ENCODE measurements at regions not wholly inside any gene's neighbourhood (a gene's known extent, or its start where the extent isn't known, plus 50 kb on each side); places are given as distances from the start of the nearest gene placed in this dataset.

DNA sequence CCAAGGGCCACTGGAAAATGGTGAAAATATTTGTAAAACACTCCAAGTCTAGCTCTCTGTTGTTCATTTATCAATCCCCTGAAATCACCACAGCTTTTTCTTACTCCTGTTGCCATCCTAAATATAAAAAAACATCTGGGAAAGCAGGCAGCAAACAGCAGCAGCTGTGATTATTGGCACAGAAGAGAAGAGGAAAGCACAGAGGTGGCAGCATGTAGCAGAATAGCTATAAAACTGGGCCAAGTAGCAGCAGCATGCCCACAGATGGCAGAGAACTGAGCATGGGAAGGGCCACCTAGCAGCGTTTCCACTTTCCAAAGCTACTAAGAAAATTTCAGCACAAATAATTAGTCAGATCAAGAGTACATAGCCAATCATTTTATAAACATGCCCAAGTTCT, 307.2 kb downstream of the SLC7A11 start (continued):
- no peak for TF ChIP-seq ZSCAN23 (tag by site-specific recombination; IDR thresholded peaks at IDR 0.05)
- no peak for TF ChIP-seq ZNF175 (tag by site-specific recombination; IDR thresholded peaks at IDR 0.05)
- no peak for TF ChIP-seq ZNF354C (tag by site-specific recombination; IDR thresholded peaks at IDR 0.05; ENCODE audit: borderline replicate concordance, low read depth)
- TF ChIP-seq IKZF3 (tag by site-specific recombination; IDR thresholded peaks at IDR 0.05), result no peak
- no peak for TF ChIP-seq ZNF404 (tag by site-specific recombination; IDR thresholded peaks at IDR 0.05)

DNA sequence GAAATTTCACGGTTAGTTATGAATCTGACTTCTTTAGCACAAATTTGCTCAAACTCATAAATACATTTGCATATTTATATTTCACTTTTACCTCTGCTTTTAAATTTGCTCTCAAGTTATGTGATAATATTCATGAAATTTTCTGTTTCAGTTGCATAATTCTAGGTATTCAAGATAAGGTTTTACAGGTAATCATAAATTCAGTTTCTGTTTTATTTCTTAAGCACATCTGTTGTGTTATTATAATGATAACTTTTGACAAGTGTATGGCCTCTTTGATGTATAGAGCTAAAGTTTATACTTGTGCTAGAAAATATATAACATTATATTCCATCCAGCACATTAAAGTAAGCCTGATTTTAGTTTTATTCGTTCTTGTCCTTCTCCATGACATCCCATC, 308.1 kb downstream of the SLC7A11 start:
- Histone ChIP-seq H3K4me3 (ENCODE audit: low read depth, low read length) (no peak overlapping the region), H3K36me3 (ENCODE audit: control insufficient read depth in 2 of 2, insufficient read depth in 1 of 2, low read length in 2 of 2) (no peaks in the 10 kb centered on the region), H3K9me3 (ENCODE audit: control insufficient read depth, insufficient read depth, low read depth, low read length) (no peaks in the 10 kb centered on the region), H3K27ac (ENCODE audit: extremely low read depth, low read depth, low read length) (no peak overlapping the region), H3K4me1 (ENCODE audit: control insufficient read depth, insufficient read depth, low read length) (0 out of 2 replicates have a peak, but pooled peaks cover 3% of the 10 kb centered on the region)
- POLR2A ChIA-PET, result no interaction called here
- TF ChIP-seq ZNF843 (tag by site-specific recombination; IDR thresholded peaks at IDR 0.05) (peak; percentile 60), WT1 (tag by site-specific recombination; IDR thresholded peaks at IDR 0.05) (no peak), HOXC10 (CRISPR knock-in tag; IDR thresholded peaks at IDR 0.05) (no peak), FEZF1 (tag by site-specific recombination; IDR thresholded peaks at IDR 0.05) (0 out of 2 replicates have a peak, but pooled peaks have one; percentile 35)
- TF ChIP-seq, protein P1, sequence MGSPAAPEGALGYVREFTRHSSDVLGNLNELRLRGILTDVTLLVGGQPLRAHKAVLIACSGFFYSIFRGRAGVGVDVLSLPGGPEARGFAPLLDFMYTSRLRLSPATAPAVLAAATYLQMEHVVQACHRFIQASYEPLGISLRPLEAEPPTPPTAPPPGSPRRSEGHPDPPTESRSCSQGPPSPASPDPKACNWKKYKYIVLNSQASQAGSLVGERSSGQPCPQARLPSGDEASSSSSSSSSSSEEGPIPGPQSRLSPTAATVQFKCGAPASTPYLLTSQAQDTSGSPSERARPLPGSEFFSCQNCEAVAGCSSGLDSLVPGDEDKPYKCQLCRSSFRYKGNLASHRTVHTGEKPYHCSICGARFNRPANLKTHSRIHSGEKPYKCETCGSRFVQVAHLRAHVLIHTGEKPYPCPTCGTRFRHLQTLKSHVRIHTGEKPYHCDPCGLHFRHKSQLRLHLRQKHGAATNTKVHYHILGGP (tag by site-specific recombination; IDR thresholded peaks at IDR 0.05), result peak; percentile 48; the same call in 1 of the 2 replicates
- TF ChIP-seq, protein P2, sequence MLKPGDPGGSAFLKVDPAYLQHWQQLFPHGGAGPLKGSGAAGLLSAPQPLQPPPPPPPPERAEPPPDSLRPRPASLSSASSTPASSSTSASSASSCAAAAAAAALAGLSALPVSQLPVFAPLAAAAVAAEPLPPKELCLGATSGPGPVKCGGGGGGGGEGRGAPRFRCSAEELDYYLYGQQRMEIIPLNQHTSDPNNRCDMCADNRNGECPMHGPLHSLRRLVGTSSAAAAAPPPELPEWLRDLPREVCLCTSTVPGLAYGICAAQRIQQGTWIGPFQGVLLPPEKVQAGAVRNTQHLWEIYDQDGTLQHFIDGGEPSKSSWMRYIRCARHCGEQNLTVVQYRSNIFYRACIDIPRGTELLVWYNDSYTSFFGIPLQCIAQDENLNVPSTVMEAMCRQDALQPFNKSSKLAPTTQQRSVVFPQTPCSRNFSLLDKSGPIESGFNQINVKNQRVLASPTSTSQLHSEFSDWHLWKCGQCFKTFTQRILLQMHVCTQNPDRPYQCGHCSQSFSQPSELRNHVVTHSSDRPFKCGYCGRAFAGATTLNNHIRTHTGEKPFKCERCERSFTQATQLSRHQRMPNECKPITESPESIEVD (tag by site-specific recombination; IDR thresholded peaks at IDR 0.05), result peak; percentile 24; the same call in 1 of the 2 replicates
- TF ChIP-seq, protein P3, sequence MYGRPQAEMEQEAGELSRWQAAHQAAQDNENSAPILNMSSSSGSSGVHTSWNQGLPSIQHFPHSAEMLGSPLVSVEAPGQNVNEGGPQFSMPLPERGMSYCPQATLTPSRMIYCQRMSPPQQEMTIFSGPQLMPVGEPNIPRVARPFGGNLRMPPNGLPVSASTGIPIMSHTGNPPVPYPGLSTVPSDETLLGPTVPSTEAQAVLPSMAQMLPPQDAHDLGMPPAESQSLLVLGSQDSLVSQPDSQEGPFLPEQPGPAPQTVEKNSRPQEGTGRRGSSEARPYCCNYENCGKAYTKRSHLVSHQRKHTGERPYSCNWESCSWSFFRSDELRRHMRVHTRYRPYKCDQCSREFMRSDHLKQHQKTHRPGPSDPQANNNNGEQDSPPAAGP (tag by site-specific recombination; IDR thresholded peaks at IDR 0.05), result no peak
- CTCF ChIA-PET, result no interaction called here

DNA sequence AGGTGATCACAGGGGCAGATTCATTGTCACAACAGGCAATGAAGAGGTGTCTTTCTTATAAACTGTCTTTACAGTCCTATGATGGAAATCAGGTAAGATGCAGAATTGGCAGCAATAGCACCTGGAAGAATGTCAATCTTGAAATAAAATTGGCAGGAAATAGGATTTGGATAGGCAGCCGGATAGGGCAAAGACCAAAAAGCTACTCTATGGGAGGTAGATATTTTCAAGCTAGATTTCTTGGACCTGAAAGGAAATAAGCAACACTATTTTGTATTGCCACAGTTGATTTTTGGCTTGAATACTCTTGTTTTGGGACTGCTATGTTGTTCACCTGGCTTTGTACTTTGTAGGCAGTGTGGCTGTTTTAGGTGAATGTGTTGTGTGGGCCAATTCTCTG, 314.2 kb downstream of the SLC7A11 start:
- Histone ChIP-seq H3K4me3 (ENCODE audit: low read depth, low read length) (no peak overlapping the region), H3K27ac (ENCODE audit: extremely low read depth, low read depth, low read length) (no peak overlapping the region), H3K9me3 (ENCODE audit: control insufficient read depth, insufficient read depth, low read depth, low read length) (no peaks in the 10 kb centered on the region), H3K4me1 (ENCODE audit: control insufficient read depth, insufficient read depth, low read length) (no peaks in the 10 kb centered on the region), H3K36me3 (ENCODE audit: control insufficient read depth in 2 of 2, insufficient read depth in 1 of 2, low read length in 2 of 2) (no peaks in the 10 kb centered on the region)
- ChIA-PET POLR2A (no interaction called here), CTCF (no interaction called here)
- no peak for TF ChIP-seq ZNF768 (tag by site-specific recombination; IDR thresholded peaks at IDR 0.05)
- no peak for TF ChIP-seq ZNF239 (tag by site-specific recombination; IDR thresholded peaks at IDR 0.05)

DNA sequence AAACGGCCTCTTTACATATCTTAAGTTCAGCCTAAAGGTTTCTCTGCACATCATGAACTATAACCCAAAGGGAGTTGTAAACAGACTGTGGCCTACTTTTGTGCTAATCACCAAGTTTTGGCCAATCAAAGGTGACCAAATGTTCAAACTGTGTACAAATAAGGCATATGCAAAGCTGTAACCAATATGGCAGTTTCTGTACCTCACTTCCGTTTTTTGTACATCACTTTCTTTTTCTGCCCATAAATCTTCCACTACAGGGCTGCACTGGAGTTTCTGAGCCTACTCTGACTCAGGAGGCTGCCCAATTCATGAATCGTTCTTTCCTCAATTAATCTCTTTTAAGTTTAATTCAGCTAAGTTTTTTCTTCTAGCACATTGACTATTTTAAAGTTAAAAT, 318.7 kb downstream of the SLC7A11 start:
- Histone ChIP-seq H3K4me3 (ENCODE audit: low read depth, low read length) (no peak overlapping the region), H3K27ac (ENCODE audit: extremely low read depth, low read depth, low read length) (no peak overlapping the region), H3K4me1 (ENCODE audit: control insufficient read depth, insufficient read depth, low read length) (no peaks in the 10 kb centered on the region), H3K36me3 (ENCODE audit: control insufficient read depth in 2 of 2, insufficient read depth in 1 of 2, low read length in 2 of 2) (no peaks in the 10 kb centered on the region), H3K9me3 (ENCODE audit: control insufficient read depth, insufficient read depth, low read depth, low read length) (no peaks in the 10 kb centered on the region)
- POLR2A ChIA-PET, result no interaction called here
- CTCF ChIA-PET, result interaction anchor here (0.7 kb wide), 1 partner anchor 1985 kb away, joined by 3 read pairs; no protein-coding TSS in a partner anchor
- TF ChIP-seq ZNF549 (tag by site-specific recombination; IDR thresholded peaks at IDR 0.05) (peak; percentile 77), ZNF558 (tag by site-specific recombination; IDR thresholded peaks at IDR 0.05) (no peak)
- TF ChIP-seq, protein P4, sequence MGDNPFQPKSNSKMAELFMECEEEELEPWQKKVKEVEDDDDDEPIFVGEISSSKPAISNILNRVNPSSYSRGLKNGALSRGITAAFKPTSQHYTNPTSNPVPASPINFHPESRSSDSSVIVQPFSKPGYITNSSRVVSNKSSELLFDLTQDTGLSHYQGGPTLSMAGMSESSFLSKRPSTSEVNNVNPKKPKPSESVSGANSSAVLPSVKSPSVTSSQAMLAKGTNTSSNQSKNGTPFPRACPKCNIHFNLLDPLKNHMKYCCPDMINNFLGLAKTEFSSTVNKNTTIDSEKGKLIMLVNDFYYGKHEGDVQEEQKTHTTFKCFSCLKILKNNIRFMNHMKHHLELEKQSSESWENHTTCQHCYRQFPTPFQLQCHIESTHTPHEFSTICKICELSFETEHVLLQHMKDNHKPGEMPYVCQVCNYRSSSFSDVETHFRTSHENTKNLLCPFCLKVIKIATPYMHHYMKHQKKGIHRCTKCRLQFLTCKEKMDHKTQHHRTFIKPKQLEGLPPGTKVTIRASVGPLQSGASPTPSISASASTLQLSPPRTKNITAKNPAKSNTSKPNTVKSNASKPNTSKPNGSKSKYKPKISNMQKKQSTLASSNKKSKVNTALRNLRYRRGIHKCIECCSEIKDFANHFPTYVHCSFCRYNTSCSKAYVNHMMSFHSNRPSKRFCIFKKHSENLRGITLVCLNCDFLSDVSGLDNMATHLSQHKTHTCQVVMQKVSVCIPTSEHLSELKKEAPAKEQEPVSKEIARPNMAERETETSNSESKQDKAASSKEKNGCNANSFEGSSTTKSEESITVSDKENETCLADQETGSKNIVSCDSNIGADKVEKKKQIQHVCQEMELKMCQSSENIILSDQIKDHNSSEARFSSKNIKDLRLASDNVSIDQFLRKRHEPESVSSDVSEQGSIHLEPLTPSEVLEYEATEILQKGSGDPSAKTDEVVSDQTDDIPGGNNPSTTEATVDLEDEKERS (tag by site-specific recombination; IDR thresholded peaks at IDR 0.05), result no peak

Data from HEK293 (cell line).